Lower lobe of right lung (tissue), 2 donors: ENCODE measurements at regions not wholly inside any gene's neighbourhood (a gene's known extent, or its start where the extent isn't known, plus 50 kb on each side); places are given as distances from the start of the nearest gene placed in this dataset.
"Not testable (repeated sequence)": the region's sequence is repeated elsewhere in the genome, so short reads cannot be mapped to it uniquely, and the experiment has no call there.

Source experiments
- ATAC-seq, 2 donors: fragments of 200-7000 bp; cut with Tn5 transposase; one replicate each; pipeline ENCODE4 v1.9.1; 2020 to 2022; ENCODE audit warnings: mild to moderate bottlenecking in 2 of 2, moderate library complexity in 2 of 2
- DNase-seq: peaks from one replicate; pipeline ENCODE4 v3.0.0-alpha.2; 2020
- H3K27ac ChIP-seq: fragments of 200-600 bp; one replicate; pipeline ENCODE4 v1.8.0; 2022
- H3K27me3 ChIP-seq: fragments of 200-600 bp; one replicate; pipeline ENCODE4 v1.8.0; 2022; ENCODE audit warnings: low read depth
- H3K36me3 ChIP-seq: fragments of 200-600 bp; one replicate; pipeline ENCODE4 v1.8.0; 2022; ENCODE audit warnings: mild to moderate bottlenecking
- H3K4me1 ChIP-seq: fragments of 200-600 bp; one replicate; pipeline ENCODE4 v1.8.0; 2022
- H3K4me3 ChIP-seq: fragments of 200-600 bp; one replicate; pipeline ENCODE4 v1.8.0; 2022; ENCODE audit warnings: mild to moderate bottlenecking
- H3K9me3 ChIP-seq: fragments of 200-600 bp; one replicate; pipeline ENCODE4 v1.8.0; 2022
- intact Hi-C: fragments of 100-400 bp; cut with DNase I; formaldehyde crosslinking; loops from one replicate; pipeline ENCODE4 v1.11.0; 2022
- TF ChIP-seq, protein P1 (sequence below): fragments of 200-600 bp; IDR thresholded peaks from one replicate; pipeline ENCODE4 v1.8.0; 2022; ENCODE audit warnings: antibody characterized with exemption, mild to moderate bottlenecking
- donor health status: DM: no; HTN: yes; CAD: no; lungs with severe emphysema.

DNA sequence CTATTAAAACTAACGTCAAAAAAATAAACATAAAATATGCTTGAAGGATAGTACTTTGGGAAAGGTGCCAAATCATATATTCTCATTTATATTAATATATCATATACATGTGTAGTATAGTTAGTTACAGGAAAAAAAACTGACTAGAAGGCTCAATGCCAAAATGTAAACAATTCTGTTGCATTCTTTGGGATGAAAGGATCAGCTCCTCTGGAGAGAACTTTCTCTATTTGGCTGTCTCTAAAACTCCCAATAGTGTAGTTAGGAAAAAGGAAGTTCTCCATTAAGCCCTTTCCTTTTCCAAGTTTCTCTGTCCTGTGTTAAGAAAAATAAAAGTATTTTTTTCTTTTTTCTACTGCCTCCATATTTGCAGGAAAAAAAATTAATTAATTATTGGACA lies 86.5 kb upstream of the BTN3A2 start:
- DNase-seq, result no peak
- ATAC-seq, result no peak
- peaks cover 7% of the 10 kb centered on the region for H3K36me3 ChIP-seq
- no peaks in the 10 kb centered on the region for H3K9me3 ChIP-seq
- H3K4me1 ChIP-seq, result peaks cover 4% of the 10 kb centered on the region
- no peak overlapping the region for H3K27ac ChIP-seq
- no peak overlapping the region for H3K4me3 ChIP-seq
- H3K27me3 ChIP-seq, result peaks cover 9% of the 10 kb centered on the region
- intact Hi-C loops, result no loop called here
- TF ChIP-seq, protein P1, sequence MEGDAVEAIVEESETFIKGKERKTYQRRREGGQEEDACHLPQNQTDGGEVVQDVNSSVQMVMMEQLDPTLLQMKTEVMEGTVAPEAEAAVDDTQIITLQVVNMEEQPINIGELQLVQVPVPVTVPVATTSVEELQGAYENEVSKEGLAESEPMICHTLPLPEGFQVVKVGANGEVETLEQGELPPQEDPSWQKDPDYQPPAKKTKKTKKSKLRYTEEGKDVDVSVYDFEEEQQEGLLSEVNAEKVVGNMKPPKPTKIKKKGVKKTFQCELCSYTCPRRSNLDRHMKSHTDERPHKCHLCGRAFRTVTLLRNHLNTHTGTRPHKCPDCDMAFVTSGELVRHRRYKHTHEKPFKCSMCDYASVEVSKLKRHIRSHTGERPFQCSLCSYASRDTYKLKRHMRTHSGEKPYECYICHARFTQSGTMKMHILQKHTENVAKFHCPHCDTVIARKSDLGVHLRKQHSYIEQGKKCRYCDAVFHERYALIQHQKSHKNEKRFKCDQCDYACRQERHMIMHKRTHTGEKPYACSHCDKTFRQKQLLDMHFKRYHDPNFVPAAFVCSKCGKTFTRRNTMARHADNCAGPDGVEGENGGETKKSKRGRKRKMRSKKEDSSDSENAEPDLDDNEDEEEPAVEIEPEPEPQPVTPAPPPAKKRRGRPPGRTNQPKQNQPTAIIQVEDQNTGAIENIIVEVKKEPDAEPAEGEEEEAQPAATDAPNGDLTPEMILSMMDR, result no peak

DNA sequence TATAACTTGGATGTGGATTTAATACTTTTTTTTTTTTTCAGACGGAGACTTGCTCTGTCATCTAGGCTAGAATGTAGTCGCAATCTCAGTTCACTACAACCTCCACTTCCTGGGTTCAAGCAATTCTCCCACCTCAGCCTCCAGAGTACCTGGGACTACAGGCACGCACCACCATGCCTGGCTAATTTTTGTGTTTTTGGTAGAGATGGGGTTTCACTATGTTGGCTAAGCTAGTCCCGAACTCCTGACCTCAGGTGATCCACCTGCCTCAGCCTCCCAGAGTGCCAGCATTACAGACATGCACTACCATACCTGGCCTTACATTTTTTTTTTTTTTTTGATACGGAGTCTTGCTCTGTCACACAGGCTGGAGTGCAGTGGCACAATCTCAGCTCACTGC lies 85.6 kb upstream of the BTN3A2 start:
- H3K36me3 ChIP-seq, H3K4me1 ChIP-seq, H3K27me3 ChIP-seq, H3K4me3 ChIP-seq, DNase-seq, H3K9me3 ChIP-seq, ATAC-seq, intact Hi-C loops, H3K27ac ChIP-seq: not testable (repeated sequence)

DNA sequence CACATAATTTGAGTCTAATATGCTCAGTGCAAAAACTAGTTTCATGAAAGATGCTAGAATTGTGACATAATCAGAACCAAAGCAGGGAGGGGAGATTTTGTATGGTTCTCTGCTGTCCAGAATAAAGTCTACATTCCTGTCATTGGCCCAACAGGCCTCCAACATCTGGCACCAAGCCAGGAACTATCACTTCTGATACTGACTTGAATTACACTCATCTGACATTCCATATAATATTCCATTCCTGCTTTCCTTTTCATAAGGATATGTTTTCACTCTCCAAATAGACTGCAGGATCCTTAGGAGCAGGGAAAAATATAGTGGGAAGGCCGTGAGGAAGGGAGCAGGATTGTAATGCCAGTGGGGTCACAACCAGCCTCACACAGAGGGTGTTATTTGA lies 84.6 kb upstream of the BTN3A2 start:
- DNase-seq (no peak), ATAC-seq (no peak)
- H3K9me3 ChIP-seq, result no peaks in the 10 kb centered on the region
- TF ChIP-seq, protein P1, result no peak
- H3K4me3 ChIP-seq, result no peak overlapping the region
- H3K27ac ChIP-seq, result no peak overlapping the region
- peaks cover 9% of the 10 kb centered on the region for H3K4me1 ChIP-seq
- no peaks in the 10 kb centered on the region for H3K27me3 ChIP-seq
- H3K36me3 ChIP-seq, result peaks cover 7% of the 10 kb centered on the region
- intact Hi-C loops, result no loop called here

DNA sequence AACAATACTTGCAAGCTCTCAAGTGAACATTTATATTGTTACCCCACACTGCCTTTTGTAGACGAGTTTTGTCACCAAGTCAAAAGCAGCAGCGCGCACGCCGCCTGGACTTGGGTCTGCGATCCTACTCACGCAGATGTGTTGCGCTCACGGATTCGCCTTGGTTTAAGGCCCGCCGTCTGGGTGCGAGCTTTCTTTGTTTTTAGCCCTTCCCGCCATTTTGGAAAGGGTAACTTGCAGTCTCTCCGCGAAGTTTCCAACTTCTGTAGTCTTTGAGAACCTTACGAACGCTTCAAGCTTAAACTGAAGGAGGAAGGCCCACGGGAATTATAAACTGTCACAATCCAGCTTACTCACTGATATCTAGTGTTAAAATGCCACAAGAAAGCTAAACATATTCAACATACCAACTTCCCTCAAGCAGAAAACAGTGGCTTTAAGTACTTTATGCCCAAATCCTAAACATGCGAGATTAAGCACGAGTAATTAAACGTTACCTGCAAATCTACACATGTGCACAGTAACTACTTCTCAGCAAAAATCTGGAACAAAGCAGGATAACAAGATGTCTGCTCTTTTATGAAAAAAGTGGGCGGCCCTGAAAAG lies 80.4 kb upstream of the BTN3A2 start:
- H3K27me3 ChIP-seq, result no peaks in the 10 kb centered on the region
- DNase-seq (peak; percentile 76), ATAC-seq (peak; percentile 10 to 34)
- H3K4me3 ChIP-seq, result peak overlapping the region; percentile 65
- H3K4me1 ChIP-seq, result peaks cover 9% of the 10 kb centered on the region
- H3K27ac ChIP-seq, result peak overlapping the region; percentile 92
- peaks cover 5% of the 10 kb centered on the region for H3K9me3 ChIP-seq
- H3K36me3 ChIP-seq, result peaks cover 7% of the 10 kb centered on the region
- intact Hi-C loops, result no loop called here
- TF ChIP-seq, protein P1, result no peak

DNA sequence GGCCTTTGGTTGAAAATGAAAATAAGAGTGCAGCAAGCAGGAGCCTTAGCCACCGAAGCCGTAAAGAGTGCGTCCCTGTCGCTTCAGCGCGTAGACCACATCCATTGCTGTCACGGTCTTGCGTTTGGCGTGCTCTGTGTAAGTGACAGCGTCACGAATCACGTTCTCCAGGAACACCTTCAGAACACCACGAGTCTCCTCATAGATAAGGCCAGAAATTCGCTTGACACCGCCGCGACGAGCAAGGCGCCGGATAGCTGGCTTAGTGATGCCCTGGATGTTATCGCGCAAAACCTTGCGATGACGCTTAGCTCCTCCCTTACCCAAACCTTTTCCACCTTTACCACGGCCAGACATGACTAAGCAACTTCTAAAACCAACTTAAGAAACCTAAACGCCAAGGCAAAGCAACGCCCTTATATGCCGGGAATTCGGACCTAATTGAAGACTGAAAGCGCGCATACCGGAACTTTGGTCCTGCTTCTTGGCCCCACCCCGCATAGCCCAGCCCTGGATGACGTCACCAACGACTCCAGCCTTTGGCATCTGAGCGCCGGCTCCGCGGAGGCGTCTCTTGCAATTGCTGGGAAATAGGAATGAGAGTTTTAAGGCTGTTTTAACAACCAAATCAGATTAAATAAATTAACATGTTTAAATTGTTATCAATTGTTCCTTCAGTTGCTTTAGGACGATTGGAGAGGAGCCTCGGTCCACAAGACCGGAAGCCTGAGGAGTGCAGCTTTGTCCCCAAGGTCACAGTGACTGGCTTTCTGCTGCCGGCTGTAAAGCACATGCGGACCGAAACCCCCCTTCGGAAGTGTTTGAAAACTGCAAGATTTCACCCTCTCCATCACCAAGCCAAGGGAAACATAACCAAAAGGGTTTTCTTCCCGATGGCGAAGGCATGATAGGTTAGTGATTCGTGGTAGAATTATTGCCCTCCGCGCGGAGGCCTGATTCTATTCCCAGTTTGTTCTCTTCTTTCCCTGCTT lies 79.6 kb upstream of the BTN3A2 start:
- H3K27ac ChIP-seq, result peak overlapping the region; percentile 92
- intact Hi-C loops, result no loop called here
- peak; percentile 96 to 97 for ATAC-seq
- H3K4me1 ChIP-seq, result peaks cover 9% of the 10 kb centered on the region
- peak overlapping the region; percentile 65 for H3K4me3 ChIP-seq
- peaks cover 5% of the 10 kb centered on the region for H3K9me3 ChIP-seq
- TF ChIP-seq, protein P1, result no peak
- peak; percentile 98 for DNase-seq
- H3K27me3 ChIP-seq, result no peaks in the 10 kb centered on the region
- peaks cover 7% of the 10 kb centered on the region for H3K36me3 ChIP-seq
